Activated naive CD4-positive, alpha-beta T cell treated with anti-CD3 and anti-CD28 coated beads, Interleukin-2, amount 50 U/mL, for 72 hours (primary cell): ENCODE measurements at regions not wholly inside any gene's neighbourhood (a gene's known extent, or its start where the extent isn't known, plus 50 kb on each side); places are given as distances from the start of the nearest gene placed in this dataset.

Source experiments
- ATAC-seq, 2 donors: fragments of 150-1000 bp; cut with Tn5 transposase; 2 replicates each; pipeline ENCODE4 v1.10.0; 2021; ENCODE audit warnings: mild to moderate bottlenecking in 2 of 2, moderate library complexity in 2 of 2
- DNase-seq, 2 donors: peaks; one replicate each; pipeline ENCODE4 v3.0.0; 2021 to 2022; ENCODE audit warnings: low spot score in 2 of 2
- H3K27ac Mint-ChIP-seq, 2 donors: one replicate each; pipeline ENCODE4 v1.8.0; 2022; ENCODE audit warnings: mild to moderate bottlenecking in 2 of 2, mixed read lengths in 2 of 2
- H3K36me3 Mint-ChIP-seq, 2 donors: one replicate each; pipeline ENCODE4 v1.8.0; 2022; ENCODE audit warnings: mixed read lengths in 2 of 2
- H3K9me3 Mint-ChIP-seq, 2 donors: one replicate each; pipeline ENCODE4 v1.8.0; 2022; ENCODE audit warnings: mixed read lengths in 2 of 2

- ATAC-seq (no peak), DNase-seq (no peak)
- Mint-ChIP-seq H3K36me3 (no peaks in the 10 kb centered on the region), H3K27ac (no peak overlapping the region), H3K9me3 (peaks cover 3 to 13% of the 10 kb centered on the region in 2 donors)
Measured at GRCh38 chr17:77590951-77591735, 367.4 kb upstream of the TNRC6C start.

- ATAC-seq (no peak), DNase-seq (no peak)
- Mint-ChIP-seq H3K9me3 (peaks cover 3 to 7% of the 10 kb centered on the region in 2 donors), H3K27ac (no peak overlapping the region), H3K36me3 (no peaks in the 10 kb centered on the region)
Measured at GRCh38 chr17:77592106-77592865, 366.2 kb upstream of the TNRC6C start.

- ATAC-seq (no peak), DNase-seq (no peak)
- Mint-ChIP-seq H3K9me3 (no peaks in the 10 kb centered on the region), H3K27ac (no peak overlapping the region), H3K36me3 (no peaks in the 10 kb centered on the region)
Measured at GRCh38 chr17:77593081-77593480, 365.4 kb upstream of the TNRC6C start.

- H3K36me3 Mint-ChIP-seq, result no peaks in the 10 kb centered on the region
- ATAC-seq, result peak; percentile 51 to 97
- peak in 1 of 2 donors; percentile 56 for DNase-seq
- H3K9me3 Mint-ChIP-seq, result no peaks in the 10 kb centered on the region
- no peak overlapping the region for H3K27ac Mint-ChIP-seq
Measured at GRCh38 chr17:77594416-77595209, 363.9 kb upstream of the TNRC6C start.

- Mint-ChIP-seq H3K36me3 (no peaks in the 10 kb centered on the region), H3K9me3 (no peaks in the 10 kb centered on the region), H3K27ac (no peak overlapping the region)
- DNase-seq (no peak), ATAC-seq (no peak)
Measured at GRCh38 chr17:77596491-77597417, 361.7 kb upstream of the TNRC6C start.

- no peak for DNase-seq
Measured at GRCh38 chr17:77597418-77598240, 360.9 kb upstream of the TNRC6C start.

GRCh38 chr17:77598241-77598620, 360.3 kb upstream of the TNRC6C start:
- no peak for ATAC-seq
- H3K9me3 Mint-ChIP-seq, result no peaks in the 10 kb centered on the region
- H3K27ac Mint-ChIP-seq, result no peak overlapping the region
- no peak for DNase-seq
- no peaks in the 10 kb centered on the region for H3K36me3 Mint-ChIP-seq

More at GRCh38 chr17:77597418-77598240, 360.9 kb upstream of the TNRC6C start:
- ATAC-seq, result no peak
- Mint-ChIP-seq H3K36me3 (no peaks in the 10 kb centered on the region), H3K9me3 (no peaks in the 10 kb centered on the region), H3K27ac (no peak overlapping the region)

- Mint-ChIP-seq H3K36me3 (no peaks in the 10 kb centered on the region), H3K27ac (no peak overlapping the region), H3K9me3 (no peaks in the 10 kb centered on the region)
- ATAC-seq (no peak), DNase-seq (no peak)
Measured at GRCh38 chr17:77599699-77600098, 358.8 kb upstream of the TNRC6C start.

- no peaks in the 10 kb centered on the region for H3K36me3 Mint-ChIP-seq
- H3K27ac Mint-ChIP-seq, result no peak overlapping the region
- H3K9me3 Mint-ChIP-seq, result no peaks in the 10 kb centered on the region
- DNase-seq (no peak), ATAC-seq (no peak)
Measured at GRCh38 chr17:77600346-77600745, 358.2 kb upstream of the TNRC6C start.

- DNase-seq (no peak), ATAC-seq (no peak)
- Mint-ChIP-seq H3K9me3 (no peaks in the 10 kb centered on the region), H3K36me3 (no peaks in the 10 kb centered on the region), H3K27ac (peak overlapping the region; percentile 3 to 69)
Measured at GRCh38 chr17:77601054-77601979, 357.2 kb upstream of the TNRC6C start.

GRCh38 chr17:77602062-77602746, 356.3 kb upstream of the TNRC6C start:
- DNase-seq (no peak), ATAC-seq (no peak)
- Mint-ChIP-seq H3K9me3 (no peaks in the 10 kb centered on the region), H3K36me3 (no peaks in the 10 kb centered on the region), H3K27ac (peak overlapping the region in 1 of 2 donors; percentile 50)

- Mint-ChIP-seq H3K9me3 (no peaks in the 10 kb centered on the region), H3K36me3 (no peaks in the 10 kb centered on the region), H3K27ac (no peak overlapping the region)
- DNase-seq (no peak), ATAC-seq (no peak)
Measured at GRCh38 chr17:77602883-77603640, 355.4 kb upstream of the TNRC6C start.

GRCh38 chr17:77604301-77604972, 354.1 kb upstream of the TNRC6C start:
- ATAC-seq (no peak), DNase-seq (no peak)
- Mint-ChIP-seq H3K9me3 (peaks cover 5% of the 10 kb centered on the region in 2 donors), H3K27ac (no peak overlapping the region), H3K36me3 (peaks cover 0 to 6% of the 10 kb centered on the region in 2 donors)
